CD4-positive, alpha-beta T cell treated with Interleukin-4 for 4 hours (primary cell): ENCODE measurements at regions not wholly inside any gene's neighbourhood (a gene's known extent, or its start where the extent isn't known, plus 50 kb on each side); places are given as distances from the start of the nearest gene placed in this dataset.
"Not testable (repeated sequence)": the region's sequence is repeated elsewhere in the genome, so short reads cannot be mapped to it uniquely, and the experiment has no call there.

Experiments used
- DNase-seq: peaks from one replicate; pipeline ENCODE4 v3.0.0-alpha.2; 2020

GRCh38 chr1:143905214-143906179 lies 66.3 kb downstream of the FAM72C start:
- peak; percentile 5 for DNase-seq

GRCh38 chr1:143904622-143904979 lies 67.2 kb downstream of the FAM72C start:
- peak; percentile 11 for DNase-seq

GRCh38 chr1:143903899-143904621 lies 67.7 kb downstream of the FAM72C start:
- DNase-seq = not testable (repeated sequence)

DNA sequence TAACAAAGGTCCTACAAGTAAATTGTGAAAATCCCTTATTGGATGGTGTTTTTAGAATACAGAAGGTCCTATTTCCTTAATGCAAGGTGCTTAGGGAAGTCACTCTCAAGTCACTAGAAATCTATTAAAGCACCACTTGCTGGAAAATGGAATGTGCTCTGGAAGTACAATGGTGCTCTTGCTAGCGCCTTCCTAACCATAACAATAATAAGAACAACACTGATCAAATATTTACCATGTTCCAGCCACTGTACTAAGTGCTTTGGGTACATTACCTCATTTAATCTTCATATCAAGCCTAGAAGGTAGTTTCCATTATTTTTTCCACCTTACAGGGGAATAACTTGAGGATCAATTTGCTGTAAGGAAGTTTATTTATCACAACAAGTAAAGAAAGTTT lies 75.4 kb downstream of the FAM72C start:
- not testable (repeated sequence) for DNase-seq

- peak; percentile 58 for DNase-seq
Measured at GRCh38 chr1:143884932-143885574, 86.7 kb downstream of the FAM72C start.

DNA sequence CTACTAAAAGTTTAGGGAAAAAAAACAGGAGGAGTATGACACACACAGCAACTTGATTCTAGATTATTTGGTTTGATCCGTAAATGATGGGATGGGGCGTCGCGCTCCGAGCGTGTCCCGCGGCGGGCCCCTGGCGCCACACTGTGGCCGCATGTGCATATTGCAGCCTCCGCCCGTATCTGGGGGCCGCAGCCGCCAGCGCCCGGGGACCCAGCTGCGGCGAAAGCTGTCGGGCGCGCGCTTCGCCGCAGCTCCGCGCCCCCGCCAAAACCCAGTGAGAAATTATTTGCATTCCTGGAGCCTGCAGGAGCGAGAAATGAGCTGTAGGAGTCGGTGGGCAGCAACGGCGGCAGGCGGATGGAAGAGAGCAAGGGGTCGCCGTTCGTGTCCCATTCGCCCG lies 87.3 kb downstream of the FAM72C start:
- peak; percentile 49 for DNase-seq

GRCh38 chr1:143879757-143880536 lies 91.8 kb downstream of the FAM72C start:
- not testable (repeated sequence) for DNase-seq

GRCh38 chr1:143875947-143876346 lies 95.8 kb downstream of the FAM72C start:
- DNase-seq = not testable (repeated sequence)

- not testable (repeated sequence) for DNase-seq
Measured at GRCh38 chr1:143874625-143875024, 97.2 kb downstream of the FAM72C start.

DNA sequence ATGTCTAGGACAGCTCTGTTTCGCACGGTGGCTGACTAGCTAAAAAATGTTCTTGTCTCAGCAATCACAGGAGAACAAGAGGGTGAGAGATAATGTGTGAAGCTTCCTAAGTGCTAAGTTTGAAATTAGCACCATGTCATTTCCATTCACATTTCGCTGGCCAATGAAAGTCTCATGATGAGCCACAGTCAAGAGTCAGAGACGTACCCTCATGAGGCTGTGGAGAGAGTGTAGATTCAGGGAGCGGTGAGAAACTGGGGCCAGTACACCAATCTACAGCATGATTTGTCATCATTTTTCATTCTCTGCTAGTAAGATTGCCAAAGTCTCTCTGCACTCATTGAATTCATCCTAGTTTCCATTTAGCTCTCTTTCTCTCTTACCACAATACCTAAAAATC lies 98.1 kb downstream of the FAM72C start:
- DNase-seq = not testable (repeated sequence)

GRCh38 chr1:143870388-143870787 lies 101.4 kb downstream of the FAM72C start:
- not testable (repeated sequence) for DNase-seq

GRCh38 chr1:143867590-143868220 lies 104.1 kb downstream of the FAM72C start:
- DNase-seq = not testable (repeated sequence)

GRCh38 chr1:143863901-143864520 lies 107.8 kb downstream of the FAM72C start:
- DNase-seq = not testable (repeated sequence)

DNA sequence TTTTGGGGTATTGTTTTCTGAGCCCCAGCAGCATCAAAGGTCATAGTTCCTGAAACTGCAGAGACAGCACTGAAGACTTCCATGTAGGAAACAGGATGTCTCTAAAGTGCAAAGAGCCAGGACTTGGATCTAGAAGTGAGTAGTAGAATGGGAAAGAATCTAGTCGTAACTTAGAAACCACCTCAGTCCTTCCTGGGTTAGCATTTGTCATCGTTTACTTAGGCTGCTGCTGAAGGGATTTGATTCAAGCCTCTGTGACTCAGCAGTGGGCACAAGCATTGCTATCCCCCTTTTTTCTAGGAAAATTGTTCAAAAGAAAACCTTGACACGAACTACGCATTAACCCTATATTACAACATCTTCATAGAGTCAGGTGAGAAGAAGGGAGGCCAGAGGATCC lies 109.1 kb downstream of the FAM72C start:
- DNase-seq = not testable (repeated sequence)

DNA sequence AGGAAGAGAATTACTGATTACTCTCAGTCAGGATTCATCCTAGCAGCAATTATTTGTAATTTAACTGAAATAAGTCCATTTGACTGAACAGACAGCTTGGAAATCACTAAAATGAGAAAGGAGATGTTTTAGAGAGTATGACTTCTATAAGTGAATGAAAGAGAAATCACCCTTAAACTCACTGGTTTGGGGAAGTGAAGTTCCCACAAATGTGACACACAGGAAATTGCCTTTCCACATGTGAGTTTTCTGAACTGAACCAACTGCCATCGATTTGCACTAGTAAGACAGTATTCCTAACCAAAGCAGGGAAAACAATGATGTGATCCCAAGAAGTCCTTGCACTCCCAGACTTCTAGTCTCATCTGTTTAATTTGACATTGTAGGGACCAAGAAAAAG lies 110.5 kb downstream of the FAM72C start:
- DNase-seq = not testable (repeated sequence)

DNA sequence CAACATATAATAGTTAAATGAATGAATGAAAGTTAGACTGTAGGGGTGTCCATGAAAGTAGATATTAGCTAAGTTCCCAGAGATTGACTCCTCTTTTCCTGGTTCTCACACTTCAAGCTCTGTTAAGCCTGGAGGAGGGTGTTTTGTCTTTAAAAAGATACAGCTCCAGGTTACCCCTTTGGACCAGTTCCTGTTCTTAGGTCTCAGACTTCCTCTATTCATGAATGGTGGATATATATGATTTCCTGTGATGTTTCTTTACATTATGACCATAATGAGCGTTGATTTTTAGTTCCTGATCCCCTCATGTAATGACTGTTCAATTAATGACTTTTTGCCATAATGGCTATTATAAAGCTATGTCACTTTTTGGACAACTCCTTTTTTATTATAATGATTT lies 115.9 kb downstream of the FAM72C start:
- not testable (repeated sequence) for DNase-seq

DNA sequence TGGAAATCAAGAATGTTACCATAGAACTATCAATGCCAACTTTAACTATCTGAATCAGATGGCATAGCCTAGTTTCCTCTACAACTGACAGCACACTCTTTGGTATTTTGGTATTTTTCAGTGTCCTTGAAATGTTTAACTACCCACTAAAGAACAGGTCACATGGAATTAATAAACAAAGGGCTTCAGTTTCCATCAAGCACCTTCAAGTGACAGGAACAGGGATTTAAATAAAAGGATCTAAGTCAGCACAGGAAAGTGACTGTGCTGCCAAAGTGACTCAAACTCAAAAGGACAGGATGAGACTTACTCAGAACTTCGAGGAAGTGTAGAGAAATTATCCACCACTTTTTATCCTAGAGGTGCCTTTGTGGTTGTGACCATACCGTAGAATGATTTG lies 117.7 kb downstream of the FAM72C start:
- not testable (repeated sequence) for DNase-seq

DNA sequence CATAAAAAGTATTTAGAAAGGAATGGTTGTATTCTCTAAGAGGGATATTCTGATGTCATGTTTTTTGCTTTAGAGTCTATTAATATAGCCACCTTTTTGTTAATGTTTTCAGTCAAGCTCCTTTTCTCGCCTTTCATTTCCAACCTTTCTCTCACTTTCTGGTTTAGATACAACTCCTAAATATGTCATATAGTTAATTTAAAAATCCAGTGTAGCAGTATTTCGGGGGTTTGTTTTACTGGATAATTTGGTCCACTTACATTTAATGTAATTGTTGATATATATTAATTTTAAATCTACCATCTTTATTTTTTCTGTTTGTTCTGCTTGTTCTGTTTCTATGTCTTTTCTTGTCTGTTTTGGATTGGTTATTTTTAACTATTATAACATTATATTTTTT lies 121.1 kb downstream of the FAM72C start:
- DNase-seq = not testable (repeated sequence)

DNA sequence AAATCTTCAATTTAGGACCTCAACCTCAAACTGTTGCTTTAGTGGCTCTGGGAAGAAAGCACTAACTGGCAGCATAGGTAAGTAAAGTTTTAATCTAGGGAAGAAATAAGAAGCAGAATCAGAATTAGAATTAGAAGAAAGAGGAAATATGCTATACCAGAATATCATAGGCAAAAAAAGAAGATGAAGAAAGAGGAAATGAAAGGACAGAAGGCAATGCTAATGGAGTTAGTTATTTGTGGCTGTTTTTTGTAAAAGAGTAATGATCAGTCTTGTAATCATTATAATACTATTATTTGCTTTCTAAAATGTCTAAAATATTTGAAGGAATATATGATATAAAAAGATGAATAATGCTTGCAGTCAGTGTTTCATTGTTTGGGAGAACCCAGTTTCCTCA lies 122.9 kb downstream of the FAM72C start:
- not testable (repeated sequence) for DNase-seq

DNA sequence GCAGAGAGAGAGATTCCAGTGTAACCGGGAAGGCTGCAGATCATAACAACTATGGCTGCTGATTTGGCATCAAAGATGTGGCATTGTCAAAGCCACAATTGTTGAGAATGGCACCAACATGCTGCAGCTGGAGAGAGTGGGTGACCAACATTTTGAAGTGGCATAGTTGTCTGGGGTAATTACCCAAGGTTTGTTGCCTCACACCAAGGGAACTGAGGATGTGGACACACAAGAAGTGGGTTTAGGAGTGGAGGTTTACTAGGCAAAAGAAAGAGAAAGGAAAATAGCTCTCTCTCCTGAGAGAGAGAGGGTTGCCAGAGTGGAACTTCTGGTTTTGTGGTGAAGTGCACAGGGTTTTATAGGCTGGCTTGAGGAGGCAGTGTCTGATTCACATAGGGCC lies 126.6 kb downstream of the FAM72C start:
- not testable (repeated sequence) for DNase-seq

DNA sequence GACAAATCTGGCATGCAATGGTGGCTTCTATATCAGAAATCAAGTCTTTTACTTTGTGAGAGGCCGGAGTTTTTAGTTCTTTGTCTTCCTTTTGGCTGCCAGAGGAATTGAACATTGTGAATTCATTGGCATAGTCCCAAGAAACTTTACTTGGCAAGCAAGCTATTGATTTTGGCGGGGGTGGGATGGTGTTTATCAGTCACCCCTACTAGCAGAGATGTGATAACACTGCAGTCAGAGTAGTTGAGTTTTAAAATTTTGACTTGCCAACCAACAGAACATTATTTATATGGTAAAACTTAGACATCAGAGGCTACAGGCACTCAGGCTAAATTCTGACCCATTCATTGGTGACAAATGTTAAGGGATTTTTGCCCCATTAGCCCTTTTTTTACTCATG lies 129.7 kb downstream of the FAM72C start:
- DNase-seq = not testable (repeated sequence)
